ENCODE measurements at regions not wholly inside any gene's neighbourhood (a gene's known extent, or its start where the extent isn't known, plus 50 kb on each side); places are given as distances from the start of the nearest gene placed in this dataset.
"Not testable (repeated sequence)": the region's sequence is repeated elsewhere in the genome, so short reads cannot be mapped to it uniquely, and the experiment has no call there.

DNA sequence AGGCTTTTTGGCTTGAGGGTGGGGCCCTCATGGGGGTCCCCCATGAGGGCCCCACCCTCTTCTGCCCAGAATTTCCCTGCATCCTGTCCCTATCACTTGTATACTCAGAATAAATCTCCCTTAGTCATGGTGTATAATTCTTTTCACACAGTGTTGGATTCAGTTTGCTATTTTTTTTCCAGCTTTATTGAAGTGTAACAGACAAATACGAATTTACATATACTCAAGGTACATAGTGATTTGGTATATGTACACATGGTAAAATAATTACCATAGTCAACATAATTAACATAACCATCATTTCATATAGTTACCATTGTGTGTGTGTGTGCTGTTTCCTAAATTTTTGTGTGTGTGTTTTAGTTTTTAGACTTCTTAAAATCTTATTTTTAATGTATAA, 289.4 kb downstream of the CNTNAP3B start:
- not testable (repeated sequence) for H3K27me3 ChIP-seq; H3K9me3 ChIP-seq; H3K36me3 ChIP-seq; DNase-seq (ENCODE audit: low spot score); H3K4me1 ChIP-seq; H3K4me3 ChIP-seq; H3K27ac ChIP-seq

DNA sequence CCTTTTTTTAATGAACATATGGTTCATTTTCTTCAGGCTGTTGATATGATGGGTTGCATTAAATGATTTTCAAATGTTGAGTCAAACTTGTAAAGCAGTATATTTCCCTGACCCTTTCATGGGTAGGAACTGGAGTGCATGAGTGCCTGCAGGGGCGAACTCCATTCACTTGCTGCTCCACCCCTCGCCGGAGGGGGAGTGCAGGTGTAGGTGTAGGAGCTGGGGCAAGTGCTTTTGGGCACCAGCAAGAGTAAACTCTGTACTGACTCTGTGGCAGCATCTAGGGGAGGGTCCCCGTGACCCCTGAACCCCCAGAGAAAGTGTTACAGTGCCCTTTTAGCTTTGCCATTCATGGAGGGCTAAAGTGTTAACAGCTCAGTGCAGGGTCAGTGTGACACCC, 290.3 kb downstream of the CNTNAP3B start:
- not testable (repeated sequence) for H3K27ac ChIP-seq; H3K4me1 ChIP-seq; DNase-seq (ENCODE audit: low spot score); H3K36me3 ChIP-seq; H3K27me3 ChIP-seq; H3K9me3 ChIP-seq; H3K4me3 ChIP-seq

DNA sequence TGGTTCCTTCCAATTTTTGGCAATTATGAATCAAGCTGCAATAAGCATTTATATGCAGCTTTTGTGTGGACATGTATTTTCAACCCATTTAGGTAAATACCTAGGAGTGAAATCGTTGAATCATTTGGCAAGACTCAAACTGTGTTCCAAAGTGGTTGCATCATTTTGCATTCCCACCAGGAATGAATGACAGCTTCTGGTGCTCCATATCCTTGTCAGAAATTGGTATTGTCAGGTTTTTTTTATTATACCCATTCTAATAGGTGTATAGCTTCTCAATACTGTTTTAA, 290.7 kb downstream of the CNTNAP3B start:
- H3K4me1 ChIP-seq; H3K9me3 ChIP-seq; H3K36me3 ChIP-seq; DNase-seq (ENCODE audit: low spot score); H3K27ac ChIP-seq; H3K4me3 ChIP-seq; H3K27me3 ChIP-seq: not testable (repeated sequence)

DNA sequence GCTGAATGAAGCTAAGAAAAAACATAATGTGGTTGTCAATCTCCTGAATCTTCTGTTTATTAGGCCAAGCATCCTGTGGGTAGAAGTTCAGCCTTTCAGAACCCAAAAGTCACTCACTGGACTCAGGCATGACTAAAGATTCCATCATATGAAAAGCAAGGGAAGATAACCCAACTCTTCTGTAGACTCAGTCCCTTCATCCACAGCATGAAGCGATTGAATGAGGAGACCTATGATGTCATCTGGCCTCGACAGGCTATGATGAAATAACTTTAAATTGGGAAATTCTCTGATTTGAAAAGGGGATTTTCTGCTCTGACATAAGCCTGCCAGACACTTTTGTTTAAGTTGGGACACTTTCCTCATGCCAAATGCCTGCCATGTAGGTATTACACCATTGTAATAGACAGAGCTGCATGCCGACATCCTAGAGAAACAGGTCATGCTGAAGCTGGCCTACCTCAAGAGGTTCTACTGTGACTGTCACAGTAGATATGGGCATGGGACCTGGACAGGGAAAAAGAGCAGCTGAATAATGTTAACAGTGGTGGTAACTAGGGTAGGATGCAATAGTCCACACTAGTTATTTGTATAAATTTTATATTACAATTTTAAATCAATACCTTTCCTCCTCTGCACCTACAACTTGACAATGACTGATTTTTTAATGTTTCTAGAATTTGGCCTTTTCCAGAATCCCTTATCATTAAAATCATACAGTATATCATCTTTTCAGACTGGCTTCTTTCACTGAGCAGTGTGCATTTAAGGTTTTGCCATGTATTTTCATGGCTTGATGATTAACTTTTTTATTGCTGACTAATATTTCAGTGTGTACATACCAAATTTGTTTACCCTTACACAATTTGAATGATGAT, 291.3 kb downstream of the CNTNAP3B start:
- H3K4me1 ChIP-seq; DNase-seq (ENCODE audit: low spot score); H3K27me3 ChIP-seq; H3K36me3 ChIP-seq; H3K9me3 ChIP-seq; H3K4me3 ChIP-seq; H3K27ac ChIP-seq: not testable (repeated sequence)

DNA sequence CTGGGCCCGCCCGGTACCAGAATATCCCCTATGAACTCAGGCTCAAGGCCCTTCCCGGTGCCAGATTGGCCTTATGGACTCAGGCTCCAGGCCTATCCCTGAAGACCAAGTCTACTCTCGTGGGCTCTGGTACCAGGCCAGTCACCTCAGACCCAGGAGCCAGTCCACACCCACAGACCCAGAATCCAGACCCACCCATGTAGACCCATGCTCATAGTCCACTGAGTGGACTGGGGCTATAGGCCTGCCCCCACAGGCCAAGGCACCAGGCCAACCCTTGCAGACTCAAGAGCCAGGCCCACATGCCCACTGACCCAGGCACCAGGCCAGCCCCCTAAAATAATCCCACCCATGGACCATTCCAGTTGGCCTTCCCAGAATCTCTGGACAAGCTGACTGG, 296.1 kb downstream of the CNTNAP3B start:
- not testable (repeated sequence) for H3K36me3 ChIP-seq; H3K27me3 ChIP-seq; H3K4me1 ChIP-seq; H3K4me3 ChIP-seq; H3K9me3 ChIP-seq; H3K27ac ChIP-seq; DNase-seq (ENCODE audit: low spot score)

DNA sequence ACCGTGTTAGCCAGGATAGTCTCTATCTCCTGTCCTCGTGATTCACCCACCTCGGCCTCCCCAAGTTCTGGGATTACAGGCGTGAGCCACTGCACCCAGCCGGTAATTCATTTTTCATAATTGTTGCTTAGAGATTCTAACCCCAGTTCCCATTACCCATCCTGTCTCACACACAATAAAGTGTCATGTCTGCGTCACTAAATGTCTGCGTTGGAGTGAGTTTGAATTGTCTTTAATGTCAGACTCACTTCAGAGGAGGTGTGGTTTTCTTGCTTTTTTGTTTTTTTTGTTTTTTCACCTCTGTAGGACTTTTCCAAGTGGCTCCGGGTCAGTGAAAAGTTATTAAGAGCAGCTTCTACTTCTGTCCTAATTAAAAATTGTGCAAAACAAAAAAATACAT, 304.5 kb downstream of the CNTNAP3B start:
- H3K4me3 ChIP-seq; H3K9me3 ChIP-seq; H3K4me1 ChIP-seq; H3K27me3 ChIP-seq; H3K27ac ChIP-seq; DNase-seq (ENCODE audit: low spot score); H3K36me3 ChIP-seq: not testable (repeated sequence)

DNA sequence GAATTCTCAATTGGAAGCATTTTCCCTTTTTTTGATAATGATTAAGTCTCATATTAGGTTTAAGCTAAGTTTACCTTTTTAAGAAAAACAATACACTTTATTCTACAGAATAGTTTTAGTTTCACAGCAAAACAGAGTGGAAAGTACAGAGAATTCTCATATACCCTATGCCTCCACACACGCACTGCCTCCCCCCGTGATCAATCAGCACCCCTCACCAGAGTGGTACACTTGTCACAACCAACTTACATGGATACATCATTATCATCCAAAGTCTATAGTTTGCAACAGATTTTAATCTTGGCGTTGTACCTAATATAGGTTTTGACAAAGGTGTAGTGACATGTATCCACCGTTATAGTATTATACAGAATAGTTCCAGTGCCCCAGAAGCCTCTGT, 326.5 kb downstream of the CNTNAP3B start:
- not testable (repeated sequence) for H3K27ac ChIP-seq; H3K9me3 ChIP-seq; H3K4me1 ChIP-seq; H3K4me3 ChIP-seq; H3K36me3 ChIP-seq; H3K27me3 ChIP-seq; DNase-seq (ENCODE audit: low spot score)

DNA sequence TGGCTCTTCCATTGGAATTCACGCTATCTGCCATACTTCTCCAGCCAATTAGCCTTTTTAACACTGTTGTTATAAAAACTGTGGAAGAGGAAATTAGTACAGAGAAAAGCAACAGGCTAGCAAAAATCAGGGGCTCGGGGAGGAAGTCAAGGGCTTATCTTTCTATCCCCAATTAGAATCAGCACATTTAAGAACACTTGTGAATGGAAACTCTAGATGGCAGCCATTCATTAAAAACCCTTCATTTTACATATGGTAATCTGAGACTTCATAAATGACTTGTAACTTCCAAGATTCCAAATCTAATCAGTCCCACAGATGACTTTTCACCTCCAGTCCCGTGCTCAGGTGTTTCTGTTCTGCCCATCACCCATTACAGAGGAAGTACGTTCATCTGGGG, 330.5 kb downstream of the CNTNAP3B start:
- not testable (repeated sequence) for H3K36me3 ChIP-seq; DNase-seq (ENCODE audit: low spot score); H3K9me3 ChIP-seq; H3K4me1 ChIP-seq; H3K4me3 ChIP-seq; H3K27ac ChIP-seq; H3K27me3 ChIP-seq

DNA sequence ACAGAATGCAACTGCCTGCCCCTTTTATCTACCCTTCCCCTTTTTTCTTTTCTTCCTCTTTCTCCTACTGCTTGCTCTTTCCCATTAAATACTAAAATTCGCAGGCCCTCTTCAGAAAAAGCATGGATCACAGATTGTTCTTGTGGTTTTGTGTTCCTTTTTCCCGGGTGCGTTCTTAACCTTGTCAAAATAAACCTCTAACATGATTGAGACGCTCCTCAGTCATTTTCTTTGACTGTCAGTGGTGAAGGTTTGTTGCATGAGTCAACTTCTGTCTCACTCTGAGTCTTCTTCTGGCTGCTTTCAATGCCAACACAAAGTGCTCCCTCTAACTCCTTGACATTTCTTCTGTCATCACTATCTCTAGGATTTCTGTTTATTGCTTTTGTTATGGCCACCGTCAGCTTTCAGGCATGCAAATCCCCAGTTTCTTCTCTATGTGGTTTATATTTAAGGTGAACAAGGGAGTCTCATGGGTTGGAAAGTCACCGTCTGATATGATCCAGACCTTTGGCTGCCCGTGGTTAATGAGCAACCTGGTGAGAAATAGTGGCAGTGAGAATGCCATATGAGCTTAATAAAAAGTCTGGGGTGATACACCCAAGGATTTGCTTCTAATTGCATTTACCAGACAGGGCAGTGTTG, 338.4 kb downstream of the CNTNAP3B start:
- H3K27ac ChIP-seq; H3K27me3 ChIP-seq; DNase-seq (ENCODE audit: low spot score); H3K4me1 ChIP-seq; H3K4me3 ChIP-seq; H3K9me3 ChIP-seq; H3K36me3 ChIP-seq: not testable (repeated sequence)

DNA sequence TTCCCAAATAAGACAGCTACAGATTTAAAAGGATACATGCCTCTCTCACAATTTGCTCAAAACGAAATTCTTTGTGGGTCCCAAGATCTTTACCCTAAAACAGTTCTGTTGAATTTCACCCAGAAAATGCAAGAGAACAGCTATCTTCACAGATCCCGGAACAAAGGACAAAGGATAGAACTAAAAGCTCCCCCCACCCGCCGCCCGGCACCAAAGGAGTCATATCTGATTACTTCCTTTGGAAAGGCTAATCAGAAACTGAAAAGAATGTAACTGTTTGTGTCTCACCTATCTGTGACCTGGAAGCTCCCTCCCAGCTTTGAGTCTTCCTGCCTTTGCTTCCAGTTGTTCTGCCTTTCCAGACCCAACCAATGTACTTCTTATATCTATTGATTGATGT, 339.2 kb downstream of the CNTNAP3B start:
- not testable (repeated sequence) for H3K27ac ChIP-seq; H3K4me3 ChIP-seq; H3K4me1 ChIP-seq; H3K36me3 ChIP-seq; DNase-seq (ENCODE audit: low spot score); H3K9me3 ChIP-seq; H3K27me3 ChIP-seq

DNA sequence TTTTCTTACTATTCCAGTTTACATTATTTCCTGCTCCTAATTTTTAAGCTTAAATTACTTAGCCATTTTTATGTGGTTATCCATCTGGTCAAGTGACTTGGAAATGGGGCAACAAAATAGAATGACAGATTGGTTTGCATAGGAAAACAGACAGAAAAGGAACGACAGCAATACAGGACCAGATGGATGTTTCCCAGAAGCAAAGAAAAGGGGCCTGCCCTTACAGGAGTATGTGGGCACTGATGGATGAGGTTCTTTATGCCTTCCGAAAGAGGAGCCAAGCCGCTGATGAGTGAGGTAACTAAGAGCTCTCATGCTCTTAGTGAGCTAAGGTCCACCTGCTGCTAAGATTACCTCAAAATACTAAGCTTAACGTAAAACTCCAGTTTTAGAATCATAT, 339.8 kb downstream of the CNTNAP3B start:
- H3K36me3 ChIP-seq; DNase-seq (ENCODE audit: low spot score); H3K4me3 ChIP-seq; H3K27ac ChIP-seq; H3K27me3 ChIP-seq; H3K4me1 ChIP-seq; H3K9me3 ChIP-seq: not testable (repeated sequence)

DNA sequence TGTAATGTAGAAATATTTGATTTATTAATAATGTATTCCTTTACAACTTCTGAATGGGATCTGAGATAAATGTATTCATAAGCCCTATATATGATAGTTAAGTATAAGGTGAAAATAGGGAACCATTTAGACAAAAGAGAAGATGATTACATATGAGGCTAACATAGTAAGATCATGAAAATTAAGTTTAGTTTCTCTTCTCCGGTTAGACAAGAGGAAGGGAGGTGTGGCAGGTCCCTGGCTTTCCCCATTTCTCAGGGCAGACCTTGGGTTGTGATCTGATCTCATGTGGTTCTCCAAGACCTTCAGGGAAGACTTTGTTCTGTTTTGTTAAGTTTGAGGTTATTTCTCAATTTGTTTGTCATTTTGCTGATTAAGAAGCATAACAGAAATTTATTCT, 341.3 kb downstream of the CNTNAP3B start:
- not testable (repeated sequence) for H3K4me1 ChIP-seq; H3K27ac ChIP-seq; H3K27me3 ChIP-seq; H3K4me3 ChIP-seq; H3K9me3 ChIP-seq; DNase-seq (ENCODE audit: low spot score); H3K36me3 ChIP-seq

DNA sequence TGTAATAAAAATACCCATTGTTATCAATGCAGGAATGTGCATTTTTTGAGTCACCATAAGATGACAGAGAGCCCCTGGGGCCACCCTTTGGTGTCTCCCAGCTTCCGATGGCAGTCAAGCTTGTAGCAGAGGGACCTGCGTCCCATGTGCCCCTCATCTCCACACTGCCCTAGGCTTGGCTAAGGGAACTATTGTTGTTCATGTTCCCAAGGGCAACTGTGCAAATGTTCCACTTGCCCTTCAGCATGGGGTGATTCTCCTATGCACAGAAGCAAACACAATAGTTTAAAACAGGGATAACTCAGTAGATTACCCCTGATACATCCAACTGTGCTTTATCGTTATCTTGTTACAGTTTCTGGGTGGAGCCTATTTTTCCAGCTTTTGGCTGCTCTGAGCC, 342.0 kb downstream of the CNTNAP3B start:
- not testable (repeated sequence) for DNase-seq (ENCODE audit: low spot score); H3K27ac ChIP-seq; H3K4me1 ChIP-seq; H3K27me3 ChIP-seq; H3K9me3 ChIP-seq; H3K36me3 ChIP-seq; H3K4me3 ChIP-seq

DNA sequence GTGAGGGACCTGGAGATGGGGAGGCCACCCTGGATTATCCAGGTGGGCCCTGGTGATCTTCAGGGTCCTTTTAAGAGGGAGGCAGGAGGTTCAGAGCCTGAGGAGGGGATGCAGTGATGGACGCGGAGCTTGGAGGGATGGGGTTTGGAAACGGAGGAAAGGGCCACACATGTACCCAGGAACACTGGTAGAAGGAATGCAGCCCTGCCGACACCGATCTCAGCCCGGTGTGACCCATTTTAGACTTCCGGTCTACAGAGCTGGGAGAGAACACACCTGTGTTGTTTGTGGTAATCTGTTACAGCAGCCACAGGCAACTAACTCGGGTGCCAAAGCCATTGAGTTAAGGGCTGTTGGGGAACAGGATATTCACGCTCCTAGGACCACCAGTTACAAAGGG, 345.2 kb downstream of the CNTNAP3B start:
- not testable (repeated sequence) for H3K27ac ChIP-seq; H3K4me3 ChIP-seq; H3K4me1 ChIP-seq; H3K9me3 ChIP-seq; H3K27me3 ChIP-seq; H3K36me3 ChIP-seq; DNase-seq (ENCODE audit: low spot score)

DNA sequence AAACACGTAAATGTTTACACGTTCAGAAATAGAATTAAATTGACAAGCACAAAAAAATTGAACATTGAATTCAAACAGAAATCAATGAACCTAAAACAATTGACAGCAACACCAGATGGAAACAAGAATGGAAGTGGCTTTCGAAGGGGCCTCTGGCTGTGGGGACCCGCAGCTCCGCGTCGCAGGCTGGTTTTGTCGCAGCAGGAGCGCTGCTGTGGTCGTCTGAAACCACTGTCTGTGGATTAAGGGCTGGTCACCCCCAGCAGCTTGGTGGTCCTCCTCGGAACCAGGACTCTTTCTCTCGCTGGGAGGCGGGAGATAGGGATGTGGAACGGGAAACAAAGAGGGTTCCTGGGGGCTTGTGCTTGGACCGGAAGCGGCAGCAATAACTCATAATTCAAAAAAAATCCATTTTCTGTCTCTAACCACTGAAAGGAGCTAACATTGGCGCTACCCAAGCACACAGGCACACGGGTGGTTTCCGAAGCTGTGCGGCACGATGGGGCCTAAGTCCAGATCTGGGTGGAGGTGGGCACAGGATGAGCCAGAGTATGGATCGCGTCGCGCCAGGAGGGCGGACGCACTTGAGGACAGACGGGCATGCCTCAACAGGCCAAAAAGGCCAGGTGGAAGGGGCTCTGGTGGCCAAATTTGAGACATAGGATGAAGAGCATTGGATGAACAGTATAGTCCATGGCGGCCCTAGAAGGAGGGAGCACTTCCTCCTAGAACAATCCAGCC, 346.0 kb downstream of the CNTNAP3B start:
- not testable (repeated sequence) for H3K27me3 ChIP-seq; H3K4me1 ChIP-seq; DNase-seq (ENCODE audit: low spot score); H3K9me3 ChIP-seq; H3K36me3 ChIP-seq; H3K27ac ChIP-seq; H3K4me3 ChIP-seq
